Memory B cell (primary cell): ENCODE measurements at regions not wholly inside any gene's neighbourhood (a gene's known extent, or its start where the extent isn't known, plus 50 kb on each side); places are given as distances from the start of the nearest gene placed in this dataset.
"Not testable (repeated sequence)": the region's sequence is repeated elsewhere in the genome, so short reads cannot be mapped to it uniquely, and the experiment has no call there.

Source experiments
- ATAC-seq: fragments of 150-1000 bp; cut with Tn5 transposase; 2 replicates; pipeline ENCODE4 v1.10.0; 2021; ENCODE audit warnings: low read depth, mild to moderate bottlenecking, moderate library complexity
- DNase-seq, 2 donors: peaks; one replicate each; pipeline ENCODE4 v3.0.0; 2022; ENCODE audit warnings: low spot score in 2 of 2
- H3K27ac Mint-ChIP-seq: one replicate; pipeline ENCODE4 v1.8.0; 2022; ENCODE audit warnings: mild to moderate bottlenecking, moderate library complexity, mixed read lengths
- H3K27me3 Mint-ChIP-seq: one replicate; pipeline ENCODE4 v1.8.0; 2022; ENCODE audit warnings: mixed read lengths
- H3K36me3 Mint-ChIP-seq: one replicate; pipeline ENCODE4 v1.8.0; 2022; ENCODE audit warnings: mild to moderate bottlenecking, mixed read lengths
- H3K4me1 Mint-ChIP-seq: one replicate; pipeline ENCODE4 v1.8.0; 2022; ENCODE audit warnings: mixed read lengths
- H3K4me3 Mint-ChIP-seq: one replicate; pipeline ENCODE4 v1.8.0; 2022; ENCODE audit warnings: mild to moderate bottlenecking, moderate library complexity, mixed read lengths
- H3K9me3 Mint-ChIP-seq: one replicate; pipeline ENCODE4 v1.8.0; 2022; ENCODE audit warnings: mixed read lengths

GRCh38 chr6:72553531-72554511 lies 68.0 kb upstream of the KCNQ5 start:
- no peaks in the 10 kb centered on the region for H3K4me1 Mint-ChIP-seq
- H3K4me3 Mint-ChIP-seq: no peak overlapping the region
- peaks cover 4% of the 10 kb centered on the region for H3K27me3 Mint-ChIP-seq
- H3K36me3 Mint-ChIP-seq: no peaks in the 10 kb centered on the region
- no peak for ATAC-seq
- H3K27ac Mint-ChIP-seq: no peak overlapping the region
- DNase-seq: no peak
- no peaks in the 10 kb centered on the region for H3K9me3 Mint-ChIP-seq

DNA sequence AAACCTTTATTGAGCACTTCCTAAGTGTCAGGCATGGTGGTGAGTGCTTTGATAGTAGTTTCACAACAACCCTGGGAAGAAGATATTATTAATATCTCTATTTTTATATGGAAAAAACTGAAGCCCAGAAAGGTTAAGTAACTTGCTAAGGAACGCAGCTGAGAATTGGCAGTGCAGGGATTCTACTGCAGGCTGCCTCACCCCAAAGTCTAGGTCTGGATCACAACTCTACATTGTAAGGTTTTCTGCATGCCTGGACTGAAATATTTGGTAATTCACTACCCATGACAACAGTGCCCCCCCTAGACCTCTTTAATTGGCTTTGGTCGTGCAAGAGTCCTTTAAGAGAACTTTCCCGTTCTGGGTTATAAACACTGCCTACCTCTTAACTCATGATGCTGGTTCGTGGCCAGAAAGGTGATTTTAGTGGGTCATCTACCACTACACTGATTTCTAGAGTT lies 67.1 kb upstream of the KCNQ5 start:
- DNase-seq (no peak), ATAC-seq (no peak)
- H3K9me3 Mint-ChIP-seq: no peaks in the 10 kb centered on the region
- no peak overlapping the region for H3K4me3 Mint-ChIP-seq
- no peak overlapping the region for H3K27ac Mint-ChIP-seq
- no peaks in the 10 kb centered on the region for H3K36me3 Mint-ChIP-seq
- H3K4me1 Mint-ChIP-seq: no peaks in the 10 kb centered on the region
- peaks cover 2% of the 10 kb centered on the region for H3K27me3 Mint-ChIP-seq

DNA sequence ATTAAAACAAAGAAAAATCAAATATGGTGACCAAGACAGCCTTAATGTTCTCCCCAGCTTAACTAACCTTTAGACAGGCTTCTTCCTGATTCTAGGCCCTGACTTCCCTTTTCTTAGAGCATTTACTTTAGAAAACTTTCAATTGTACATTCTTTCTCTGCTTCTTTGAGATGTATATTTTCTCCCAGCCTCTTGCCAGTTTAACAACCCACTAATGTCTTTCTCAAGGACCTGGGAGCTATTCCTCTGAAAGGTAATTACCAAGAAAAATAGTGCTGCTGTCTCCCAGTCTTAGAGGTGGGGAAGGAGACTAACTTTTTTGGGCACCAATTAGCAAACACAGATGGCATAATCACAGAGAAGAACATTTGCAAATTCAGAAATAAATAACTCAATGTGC lies 62.8 kb upstream of the KCNQ5 start:
- Mint-ChIP-seq H3K9me3 (no peaks in the 10 kb centered on the region), H3K36me3 (no peaks in the 10 kb centered on the region), H3K4me3 (no peak overlapping the region), H3K27me3 (peaks cover 2% of the 10 kb centered on the region), H3K4me1 (no peaks in the 10 kb centered on the region), H3K27ac (no peak overlapping the region)
- DNase-seq (no peak), ATAC-seq (no peak)

GRCh38 chr6:72559555-72559954 lies 62.3 kb upstream of the KCNQ5 start:
- H3K27ac Mint-ChIP-seq: no peak overlapping the region
- no peaks in the 10 kb centered on the region for H3K36me3 Mint-ChIP-seq
- H3K27me3 Mint-ChIP-seq: peaks cover 2% of the 10 kb centered on the region
- H3K9me3 Mint-ChIP-seq: no peaks in the 10 kb centered on the region
- no peaks in the 10 kb centered on the region for H3K4me1 Mint-ChIP-seq
- no peak overlapping the region for H3K4me3 Mint-ChIP-seq
- ATAC-seq: no peak
- DNase-seq: no peak

DNA sequence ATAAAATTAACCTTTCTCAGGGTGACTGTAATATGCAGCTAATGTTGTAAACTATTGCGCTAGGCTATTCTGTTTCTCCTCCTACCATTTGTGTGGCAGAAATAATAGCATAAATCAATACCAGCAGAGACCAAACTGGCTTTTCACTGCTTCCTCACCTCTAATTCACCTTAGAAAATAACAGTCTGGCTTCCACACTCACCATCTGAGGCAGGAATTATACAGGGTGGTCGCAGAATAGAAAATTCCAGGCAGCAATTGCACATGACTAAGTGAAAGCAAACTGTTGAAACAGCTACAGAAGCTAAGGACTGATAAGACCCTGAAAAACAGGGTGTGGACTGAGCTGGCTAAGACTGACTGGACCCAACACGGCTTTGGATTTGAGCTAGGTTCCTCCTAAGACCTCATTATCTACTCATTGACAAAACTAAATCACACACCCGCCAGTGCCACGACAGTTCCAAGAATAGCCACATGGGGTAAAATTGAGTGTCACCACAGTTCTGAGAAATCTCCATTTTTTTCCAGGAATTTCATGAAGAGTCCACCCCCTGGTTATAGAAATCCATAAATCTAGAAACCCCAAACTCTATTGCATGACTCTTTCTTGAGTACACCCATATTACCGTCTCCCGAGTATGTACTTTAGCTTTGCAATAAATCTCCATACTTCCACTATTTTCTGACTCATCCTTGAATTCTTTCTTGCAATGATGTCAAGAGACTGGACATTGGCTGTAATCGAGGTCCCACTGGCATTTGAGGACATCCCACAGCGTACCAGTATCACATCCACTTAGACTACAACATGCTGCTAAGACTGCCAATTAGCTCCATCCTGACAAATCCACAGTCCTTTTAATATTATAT lies 60.9 kb upstream of the KCNQ5 start:
- Mint-ChIP-seq H3K4me3 (no peak overlapping the region), H3K27me3 (peaks cover 2% of the 10 kb centered on the region), H3K4me1 (no peaks in the 10 kb centered on the region), H3K36me3 (no peaks in the 10 kb centered on the region), H3K27ac (no peak overlapping the region), H3K9me3 (no peaks in the 10 kb centered on the region)
- no peak for ATAC-seq
- DNase-seq: no peak

GRCh38 chr6:72561629-72562028 lies 60.2 kb upstream of the KCNQ5 start:
- Mint-ChIP-seq H3K9me3 (no peaks in the 10 kb centered on the region), H3K4me1 (no peaks in the 10 kb centered on the region), H3K27me3 (peaks cover 2% of the 10 kb centered on the region), H3K4me3 (no peak overlapping the region), H3K36me3 (no peaks in the 10 kb centered on the region), H3K27ac (no peak overlapping the region)
- no peak for ATAC-seq
- DNase-seq: no peak

DNA sequence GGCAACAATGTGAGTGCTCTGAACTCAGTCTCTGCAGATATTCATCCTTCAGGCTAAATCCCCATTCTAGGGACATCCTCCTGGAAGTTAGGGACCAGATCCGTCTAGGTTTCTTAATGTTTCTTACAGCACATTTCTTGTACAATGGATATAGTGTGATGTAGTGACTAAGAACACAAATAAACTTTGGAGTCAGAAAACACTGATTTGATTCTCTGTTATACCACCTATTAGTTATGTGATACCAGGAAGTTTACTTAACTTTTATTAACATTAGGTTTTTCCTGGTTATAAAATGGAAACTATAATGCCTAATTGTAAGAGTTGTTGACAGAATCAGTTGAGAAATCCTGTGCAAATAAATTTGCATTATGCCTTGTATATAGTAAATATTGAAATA lies 57.6 kb upstream of the KCNQ5 start:
- Mint-ChIP-seq H3K27ac (no peak overlapping the region), H3K9me3 (no peaks in the 10 kb centered on the region)

GRCh38 chr6:72571993-72572392 lies 49.9 kb upstream of the KCNQ5 start:
- H3K9me3 Mint-ChIP-seq, H3K27me3 Mint-ChIP-seq, DNase-seq, H3K4me1 Mint-ChIP-seq, H3K4me3 Mint-ChIP-seq, H3K36me3 Mint-ChIP-seq, H3K27ac Mint-ChIP-seq, ATAC-seq: not testable (repeated sequence)

More for the DNA sequence above, 57.6 kb upstream of the KCNQ5 start:
- peaks cover 2% of the 10 kb centered on the region for H3K27me3 Mint-ChIP-seq
- no peaks in the 10 kb centered on the region for H3K4me1 Mint-ChIP-seq
- H3K4me3 Mint-ChIP-seq: no peak overlapping the region
- no peak for DNase-seq
- ATAC-seq: no peak
- H3K36me3 Mint-ChIP-seq: no peaks in the 10 kb centered on the region
